ENCODE measurements at regions not wholly inside any gene's neighbourhood (a gene's known extent, or its start where the extent isn't known, plus 50 kb on each side); places are given as distances from the start of the nearest gene placed in this dataset.

GRCh38 chr9:14418301-14418940, 104.5 kb upstream of the NFIB start:
- H3K27me3 Mint-ChIP-seq (ENCODE audit: insufficient read depth, unreplicated experiment) = no peaks in the 10 kb centered on the region
- no peaks in the 10 kb centered on the region for H3K9me3 Mint-ChIP-seq (ENCODE audit: unreplicated experiment)
- no peak overlapping the region for H3K27ac Mint-ChIP-seq (ENCODE audit: low read depth, unreplicated experiment)
- DNase-seq (ENCODE audit: unreplicated experiment) = peak; percentile 60
- TF ChIP-seq CTCF (IDR thresholded peaks at IDR 0.05; ENCODE audit: unreplicated experiment) = no peak
- BruUV-seq (replicated peaks) = no TSS peak
- ChIA-PET CTCF (interaction anchor here (0.6 to 2.7 kb wide), 7 partner anchors 11 to 1385 kb away, joined by 3 to 27 read pairs (median 4); no protein-coding TSS in a partner anchor), POLR2A (no interaction called here)
- H3K4me3 Mint-ChIP-seq (ENCODE audit: unreplicated experiment) = no peak overlapping the region
- peaks cover 3% of the 10 kb centered on the region for H3K4me1 Mint-ChIP-seq (ENCODE audit: insufficient read depth, unreplicated experiment)
- no peaks in the 10 kb centered on the region for H3K36me3 Mint-ChIP-seq (ENCODE audit: insufficient read depth, unreplicated experiment)
- intact Hi-C loops (cut with micrococcal nuclease) = no loop called here

- TF ChIP-seq CTCF (IDR thresholded peaks at IDR 0.05; ENCODE audit: unreplicated experiment) = no peak
- peak; percentile 49 for DNase-seq (ENCODE audit: unreplicated experiment)
- Mint-ChIP-seq H3K36me3 (ENCODE audit: insufficient read depth, unreplicated experiment) (no peaks in the 10 kb centered on the region), H3K4me1 (ENCODE audit: insufficient read depth, unreplicated experiment) (no peaks in the 10 kb centered on the region), H3K27me3 (ENCODE audit: insufficient read depth, unreplicated experiment) (no peaks in the 10 kb centered on the region), H3K4me3 (ENCODE audit: unreplicated experiment) (no peak overlapping the region), H3K27ac (ENCODE audit: low read depth, unreplicated experiment) (no peak overlapping the region), H3K9me3 (ENCODE audit: unreplicated experiment) (no peaks in the 10 kb centered on the region)
- BruUV-seq (replicated peaks) = no TSS peak
- intact Hi-C loops (cut with micrococcal nuclease) = no loop called here
- ChIA-PET CTCF (interaction anchor here (0.6 to 2.7 kb wide), 3 partner anchors 12 to 122 kb away, joined by 6 to 27 read pairs (median 9); no protein-coding TSS in a partner anchor), POLR2A (no interaction called here)
Measured at GRCh38 chr9:14417237-14417636, 103.3 kb upstream of the NFIB start.

GRCh38 chr9:14415947-14416346, 102.0 kb upstream of the NFIB start:
- H3K4me3 Mint-ChIP-seq (ENCODE audit: unreplicated experiment) = no peak overlapping the region
- no peaks in the 10 kb centered on the region for H3K9me3 Mint-ChIP-seq (ENCODE audit: unreplicated experiment)
- TF ChIP-seq CTCF (IDR thresholded peaks at IDR 0.05; ENCODE audit: unreplicated experiment) = no peak
- no TSS peak for BruUV-seq (replicated peaks)
- ChIA-PET CTCF (interaction anchor here (0.8 to 1.7 kb wide), 3 partner anchors 12 to 1096 kb away, joined by 3 to 9 read pairs (median 9); no protein-coding TSS in a partner anchor), POLR2A (interaction anchor here (1.1 kb wide), 1 partner anchor 1077 kb away, joined by 3 read pairs; no protein-coding TSS in a partner anchor)
- intact Hi-C loops (cut with micrococcal nuclease) = no loop called here
- H3K27ac Mint-ChIP-seq (ENCODE audit: low read depth, unreplicated experiment) = no peak overlapping the region
- H3K27me3 Mint-ChIP-seq (ENCODE audit: insufficient read depth, unreplicated experiment) = no peaks in the 10 kb centered on the region
- H3K4me1 Mint-ChIP-seq (ENCODE audit: insufficient read depth, unreplicated experiment) = no peaks in the 10 kb centered on the region
- H3K36me3 Mint-ChIP-seq (ENCODE audit: insufficient read depth, unreplicated experiment) = no peaks in the 10 kb centered on the region
- DNase-seq (ENCODE audit: unreplicated experiment) = no peak

- Mint-ChIP-seq H3K4me1 (ENCODE audit: insufficient read depth, unreplicated experiment) (no peaks in the 10 kb centered on the region), H3K9me3 (ENCODE audit: unreplicated experiment) (no peaks in the 10 kb centered on the region), H3K4me3 (ENCODE audit: unreplicated experiment) (no peak overlapping the region), H3K27ac (ENCODE audit: low read depth, unreplicated experiment) (no peak overlapping the region), H3K27me3 (ENCODE audit: insufficient read depth, unreplicated experiment) (no peaks in the 10 kb centered on the region), H3K36me3 (ENCODE audit: insufficient read depth, unreplicated experiment) (no peaks in the 10 kb centered on the region)
- intact Hi-C loops (cut with micrococcal nuclease) = no loop called here
- no TSS peak for BruUV-seq (replicated peaks)
- no peak for DNase-seq (ENCODE audit: unreplicated experiment)
- CTCF ChIA-PET = interaction anchor here (0.6 to 2.1 kb wide), 8 partner anchors 10 to 1062 kb away, joined by 3 to 8 read pairs (median 4); no protein-coding TSS in a partner anchor
- TF ChIP-seq CTCF (IDR thresholded peaks at IDR 0.05; ENCODE audit: unreplicated experiment) = no peak
- POLR2A ChIA-PET = no interaction called here
Measured at GRCh38 chr9:14413812-14414211, 99.9 kb upstream of the NFIB start.

Measured in MCF 10A (cell line).